ENCODE measurements at regions not wholly inside any gene's neighbourhood (a gene's known extent, or its start where the extent isn't known, plus 50 kb on each side); places are given as distances from the start of the nearest gene placed in this dataset.
A peak's percentile ranks its signal among the peaks of the same experiment; 100 is the strongest.

DNA sequence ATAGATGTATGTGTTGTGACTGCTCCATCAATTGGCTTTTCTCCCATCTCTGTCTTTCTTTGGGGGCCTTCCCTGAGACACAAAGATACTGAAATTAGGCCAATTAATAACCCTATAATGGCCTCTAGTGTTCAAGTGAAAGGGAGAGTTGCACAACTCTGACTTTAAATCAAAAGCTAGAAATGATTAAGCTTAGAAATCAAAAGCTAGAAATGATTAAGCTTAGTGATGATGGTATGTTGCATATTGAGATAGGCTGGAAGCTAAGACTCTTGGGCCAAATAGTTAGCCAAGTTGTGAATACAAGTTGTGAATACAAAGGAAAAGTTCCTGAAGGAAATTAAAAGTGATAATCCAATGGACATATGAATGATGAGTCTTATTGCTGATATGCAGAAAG lies 452.9 kb upstream of the AGA start:
- Histone ChIP-seq H3K4me1 (ENCODE audit: insufficient read depth, low read length) (no peaks in the 10 kb centered on the region), H3K9me3 (ENCODE audit: insufficient read depth, low read depth, low read length) (no peaks in the 10 kb centered on the region), H3K27me3 (ENCODE audit: insufficient read depth, low read length) (no peaks in the 10 kb centered on the region), H3K4me3 (ENCODE audit: low read length) (no peak overlapping the region), H3K27ac (ENCODE audit: low read length) (no peak overlapping the region), H3K36me3 (ENCODE audit: insufficient read depth, low read depth, low read length) (no peaks in the 10 kb centered on the region), H3K9ac (ENCODE audit: low read depth, low read length) (no peak overlapping the region)

DNA sequence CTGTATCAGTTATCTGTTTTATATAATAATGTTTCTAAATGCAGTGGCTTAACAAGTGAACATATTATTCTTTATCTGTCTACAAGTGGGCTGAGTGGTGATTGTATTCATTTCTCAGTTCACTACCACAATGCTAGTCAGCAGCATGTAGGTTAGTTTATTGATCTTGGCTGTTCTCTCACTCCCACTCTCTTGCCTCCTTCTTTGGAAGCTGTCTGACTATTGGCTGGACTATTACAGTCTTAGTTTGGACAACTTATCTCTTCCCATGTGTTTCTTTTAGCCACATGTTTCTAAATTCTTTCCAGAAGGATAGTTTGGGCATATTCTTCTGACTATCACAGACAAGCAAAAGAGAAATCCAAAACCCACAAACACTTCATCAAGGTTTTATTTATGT lies 459.5 kb upstream of the AGA start:
- H3K4me1 ChIP-seq (ENCODE audit: insufficient read depth, low read length), result no peaks in the 10 kb centered on the region
- no peaks in the 10 kb centered on the region for H3K27me3 ChIP-seq (ENCODE audit: insufficient read depth, low read length)
- no peak overlapping the region for H3K4me3 ChIP-seq (ENCODE audit: low read length)
- H3K36me3 ChIP-seq (ENCODE audit: insufficient read depth, low read depth, low read length), result no peaks in the 10 kb centered on the region
- no peak overlapping the region for H3K27ac ChIP-seq (ENCODE audit: low read length)
- H3K9me3 ChIP-seq (ENCODE audit: insufficient read depth, low read depth, low read length), result no peaks in the 10 kb centered on the region
- no peak overlapping the region for H3K9ac ChIP-seq (ENCODE audit: low read depth, low read length)

- Histone ChIP-seq H3K27me3 (ENCODE audit: insufficient read depth, low read length) (no peaks in the 10 kb centered on the region), H3K4me1 (ENCODE audit: insufficient read depth, low read length) (no peaks in the 10 kb centered on the region; the same call in 1 of the 2 replicates), H3K9ac (ENCODE audit: low read depth, low read length) (no peak overlapping the region), H3K27ac (ENCODE audit: low read length) (no peak overlapping the region), H3K9me3 (ENCODE audit: insufficient read depth, low read depth, low read length) (no peaks in the 10 kb centered on the region), H3K4me3 (ENCODE audit: low read length) (no peak overlapping the region), H3K36me3 (ENCODE audit: insufficient read depth, low read depth, low read length) (no peaks in the 10 kb centered on the region)
Observed at GRCh38 chr4:177902386-177902785, 460.1 kb upstream of the AGA start.

GRCh38 chr4:177907736-177908424 lies 465.6 kb upstream of the AGA start:
- H3K27me3 ChIP-seq (ENCODE audit: insufficient read depth, low read length), result no peaks in the 10 kb centered on the region
- 0 out of 2 replicates have a peak, but pooled peaks cover 4% of the 10 kb centered on the region for H3K9me3 ChIP-seq (ENCODE audit: insufficient read depth, low read depth, low read length)
- H3K27ac ChIP-seq (ENCODE audit: low read length), result no peak overlapping the region
- H3K4me3 ChIP-seq (ENCODE audit: low read length), result no peak overlapping the region
- 0 out of 2 replicates have a peak overlapping the region, but pooled peaks have one; percentile 0 for H3K9ac ChIP-seq (ENCODE audit: low read depth, low read length)
- peaks cover 5% of the 10 kb centered on the region; the same call in 1 of the 2 replicates for H3K4me1 ChIP-seq (ENCODE audit: insufficient read depth, low read length)
- no peaks in the 10 kb centered on the region for H3K36me3 ChIP-seq (ENCODE audit: insufficient read depth, low read depth, low read length)

DNA sequence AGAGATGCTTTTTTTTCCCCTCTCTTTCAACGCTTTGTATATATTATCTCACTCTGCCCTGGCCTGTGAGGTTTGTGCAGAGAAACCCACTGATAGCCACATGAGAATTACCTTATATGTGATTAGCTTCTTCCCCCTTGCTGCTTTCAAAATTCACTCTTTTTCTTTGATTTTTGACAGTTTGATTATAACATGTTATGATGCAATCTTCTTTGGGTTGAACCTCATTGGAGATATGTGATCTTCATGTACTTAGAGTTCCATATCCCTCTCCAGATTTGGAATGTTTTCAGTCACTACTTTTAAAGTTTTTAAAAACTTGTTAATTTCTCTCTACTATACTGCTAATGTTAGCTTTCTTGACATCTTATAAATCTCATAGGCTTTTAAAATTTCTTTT lies 479.5 kb upstream of the AGA start:
- no peaks in the 10 kb centered on the region for H3K4me1 ChIP-seq (ENCODE audit: insufficient read depth, low read length)
- H3K9me3 ChIP-seq (ENCODE audit: insufficient read depth, low read depth, low read length), result no peaks in the 10 kb centered on the region
- no peak overlapping the region for H3K4me3 ChIP-seq (ENCODE audit: low read length)
- H3K36me3 ChIP-seq (ENCODE audit: insufficient read depth, low read depth, low read length), result no peaks in the 10 kb centered on the region
- H3K27me3 ChIP-seq (ENCODE audit: insufficient read depth, low read length), result no peaks in the 10 kb centered on the region
- H3K27ac ChIP-seq (ENCODE audit: low read length), result no peak overlapping the region
- H3K9ac ChIP-seq (ENCODE audit: low read depth, low read length), result no peak overlapping the region

DNA sequence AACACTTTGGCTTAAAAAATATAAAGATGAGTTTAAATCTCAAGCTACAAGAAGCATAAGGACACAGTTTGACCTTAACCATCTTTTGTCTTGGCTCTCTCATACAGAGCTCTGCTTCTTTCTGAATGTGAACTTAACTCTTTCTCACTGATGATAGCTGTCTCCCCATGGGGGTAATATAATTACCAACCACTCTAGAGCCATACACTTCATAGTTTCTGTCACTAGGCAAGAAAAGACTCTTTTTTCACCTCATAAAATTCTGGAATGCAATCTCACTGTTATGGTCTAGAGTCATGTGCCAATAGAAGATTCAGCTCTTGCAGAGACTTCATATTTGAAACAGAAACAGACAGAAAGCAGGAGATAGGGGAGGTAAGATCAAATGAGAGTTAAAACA lies 481.7 kb upstream of the AGA start:
- Histone ChIP-seq H3K9ac (ENCODE audit: low read depth, low read length) (no peak overlapping the region), H3K27ac (ENCODE audit: low read length) (no peak overlapping the region), H3K27me3 (ENCODE audit: insufficient read depth, low read length) (no peaks in the 10 kb centered on the region), H3K4me3 (ENCODE audit: low read length) (no peak overlapping the region), H3K36me3 (ENCODE audit: insufficient read depth, low read depth, low read length) (no peaks in the 10 kb centered on the region), H3K9me3 (ENCODE audit: insufficient read depth, low read depth, low read length) (no peaks in the 10 kb centered on the region), H3K4me1 (ENCODE audit: insufficient read depth, low read length) (no peaks in the 10 kb centered on the region)

DNA sequence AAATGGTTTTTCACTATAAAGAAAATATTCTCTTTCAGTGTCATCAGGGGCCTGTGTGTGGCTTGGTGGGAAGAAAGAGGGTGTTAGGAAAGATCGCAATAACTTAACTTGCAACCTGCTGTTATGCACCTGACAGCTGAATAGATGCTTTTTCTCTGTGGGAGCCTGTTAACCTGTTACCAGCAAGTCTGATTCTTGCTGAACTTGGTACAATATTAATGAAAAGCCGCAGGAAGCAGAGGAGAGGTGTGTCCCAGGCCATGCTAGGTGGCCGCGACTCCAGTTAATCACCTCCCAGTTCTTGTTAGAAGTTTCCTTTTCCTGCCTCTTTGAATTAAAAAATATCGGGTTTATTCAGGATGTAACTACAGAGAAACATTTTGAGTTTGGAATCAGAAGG lies 494.8 kb upstream of the AGA start:
- no peaks in the 10 kb centered on the region for H3K36me3 ChIP-seq (ENCODE audit: insufficient read depth, low read depth, low read length)
- H3K27ac ChIP-seq (ENCODE audit: low read length), result no peak overlapping the region
- no peaks in the 10 kb centered on the region for H3K27me3 ChIP-seq (ENCODE audit: insufficient read depth, low read length)
- no peaks in the 10 kb centered on the region for H3K9me3 ChIP-seq (ENCODE audit: insufficient read depth, low read depth, low read length)
- H3K4me1 ChIP-seq (ENCODE audit: insufficient read depth, low read length), result no peaks in the 10 kb centered on the region
- no peak overlapping the region for H3K9ac ChIP-seq (ENCODE audit: low read depth, low read length)
- H3K4me3 ChIP-seq (ENCODE audit: low read length), result no peak overlapping the region

- Histone ChIP-seq H3K4me1 (ENCODE audit: insufficient read depth, low read length) (no peaks in the 10 kb centered on the region), H3K27ac (ENCODE audit: low read length) (no peak overlapping the region), H3K36me3 (ENCODE audit: insufficient read depth, low read depth, low read length) (no peaks in the 10 kb centered on the region), H3K27me3 (ENCODE audit: insufficient read depth, low read length) (no peaks in the 10 kb centered on the region), H3K9me3 (ENCODE audit: insufficient read depth, low read depth, low read length) (no peaks in the 10 kb centered on the region), H3K4me3 (ENCODE audit: low read length) (no peak overlapping the region), H3K9ac (ENCODE audit: low read depth, low read length) (no peak overlapping the region)
Observed at GRCh38 chr4:177938226-177938625, 496.0 kb upstream of the AGA start.

GRCh38 chr4:177945268-177945667 lies 503.0 kb upstream of the AGA start:
- H3K27ac ChIP-seq (ENCODE audit: low read length), result no peak overlapping the region
- no peaks in the 10 kb centered on the region for H3K36me3 ChIP-seq (ENCODE audit: insufficient read depth, low read depth, low read length)
- no peaks in the 10 kb centered on the region for H3K4me1 ChIP-seq (ENCODE audit: insufficient read depth, low read length)
- no peaks in the 10 kb centered on the region for H3K27me3 ChIP-seq (ENCODE audit: insufficient read depth, low read length)
- no peak overlapping the region for H3K9ac ChIP-seq (ENCODE audit: low read depth, low read length)
- no peaks in the 10 kb centered on the region for H3K9me3 ChIP-seq (ENCODE audit: insufficient read depth, low read depth, low read length)
- H3K4me3 ChIP-seq (ENCODE audit: low read length), result no peak overlapping the region

- H3K36me3 ChIP-seq (ENCODE audit: insufficient read depth, low read depth, low read length), result no peaks in the 10 kb centered on the region
- no peak overlapping the region for H3K9ac ChIP-seq (ENCODE audit: low read depth, low read length)
- H3K4me3 ChIP-seq (ENCODE audit: low read length), result no peak overlapping the region
Observed at GRCh38 chr4:177947607-177948006, 505.4 kb upstream of the AGA start.

DNA sequence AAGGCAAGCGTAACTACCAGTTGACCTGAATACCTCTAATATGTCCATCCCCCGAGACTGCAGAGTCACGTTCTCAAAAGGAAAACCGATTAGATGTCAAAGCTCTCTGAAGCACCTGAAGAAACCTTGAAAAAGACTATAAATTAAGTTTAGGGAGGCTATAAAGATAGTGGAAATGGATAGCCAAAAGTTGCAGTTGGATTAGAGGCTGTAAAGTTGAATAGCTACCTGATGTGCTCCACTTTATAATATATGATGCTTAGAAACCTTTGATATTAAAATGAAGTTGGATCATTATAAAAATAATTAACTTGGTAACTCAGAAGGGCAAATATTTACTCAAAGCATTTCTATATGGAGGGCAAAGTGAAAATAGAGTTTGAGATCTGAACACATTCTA lies 506.6 kb upstream of the AGA start:
- H3K9me3 ChIP-seq (ENCODE audit: insufficient read depth, low read depth, low read length), result no peaks in the 10 kb centered on the region
- H3K27ac ChIP-seq (ENCODE audit: low read length), result no peak overlapping the region
- H3K27me3 ChIP-seq (ENCODE audit: insufficient read depth, low read length), result no peaks in the 10 kb centered on the region
- no peaks in the 10 kb centered on the region for H3K4me1 ChIP-seq (ENCODE audit: insufficient read depth, low read length)
- no peak overlapping the region for H3K4me3 ChIP-seq (ENCODE audit: low read length)
- no peaks in the 10 kb centered on the region for H3K36me3 ChIP-seq (ENCODE audit: insufficient read depth, low read depth, low read length)
- H3K9ac ChIP-seq (ENCODE audit: low read depth, low read length), result no peak overlapping the region

More at GRCh38 chr4:177947607-177948006, 505.4 kb upstream of the AGA start:
- Histone ChIP-seq H3K27ac (ENCODE audit: low read length) (no peak overlapping the region), H3K27me3 (ENCODE audit: insufficient read depth, low read length) (no peaks in the 10 kb centered on the region), H3K4me1 (ENCODE audit: insufficient read depth, low read length) (no peaks in the 10 kb centered on the region), H3K9me3 (ENCODE audit: insufficient read depth, low read depth, low read length) (no peaks in the 10 kb centered on the region)

GRCh38 chr4:177951026-177951425 lies 508.8 kb upstream of the AGA start:
- Histone ChIP-seq H3K9ac (ENCODE audit: low read depth, low read length) (no peak overlapping the region), H3K27me3 (ENCODE audit: insufficient read depth, low read length) (no peaks in the 10 kb centered on the region), H3K27ac (ENCODE audit: low read length) (no peak overlapping the region), H3K9me3 (ENCODE audit: insufficient read depth, low read depth, low read length) (no peaks in the 10 kb centered on the region), H3K36me3 (ENCODE audit: insufficient read depth, low read depth, low read length) (no peaks in the 10 kb centered on the region), H3K4me1 (ENCODE audit: insufficient read depth, low read length) (no peaks in the 10 kb centered on the region), H3K4me3 (ENCODE audit: low read length) (no peak overlapping the region)

Measured in iPS-20b (cell line).